DND-41 (cell line): ENCODE measurements at regions not wholly inside any gene's neighbourhood (a gene's known extent, or its start where the extent isn't known, plus 50 kb on each side); places are given as distances from the start of the nearest gene placed in this dataset.

Experiments used
- EZH2 ChIP-seq: IDR thresholded peaks from 3 replicates; pipeline ENCODE4 v1.6.1; 2012; ENCODE audit warnings: borderline replicate concordance, low read depth, mild to moderate bottlenecking, moderate library complexity, low read length, inconsistent platforms; ENCODE audit not compliant: severe bottlenecking
- TF ChIP-seq, protein P1 (sequence below): IDR thresholded peaks from 2 replicates; pipeline ENCODE4 v1.5.1; 2012; ENCODE audit warnings: borderline replicate concordance, low read length, moderate library complexity, mild to moderate bottlenecking; ENCODE audit not compliant: poor library complexity, severe bottlenecking; ENCODE audit errors: extremely low read depth

DNA sequence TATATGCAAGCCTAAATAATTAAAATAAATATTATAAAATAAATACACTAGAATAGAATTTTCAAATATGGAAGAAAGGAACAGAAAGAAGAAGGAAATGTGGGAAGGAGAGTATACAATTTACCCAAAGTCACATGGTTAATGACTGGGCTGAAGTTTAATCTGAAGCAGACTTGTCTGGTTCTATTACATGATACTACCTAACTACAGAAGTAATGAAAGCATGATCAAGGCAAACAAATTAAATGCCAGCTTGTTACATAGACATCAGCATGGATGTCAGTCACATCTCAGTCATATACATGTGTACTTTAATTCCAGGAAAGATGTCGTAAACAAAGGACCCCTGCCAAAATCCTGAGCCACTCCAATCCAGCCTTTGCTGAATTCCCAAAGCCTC lies 1060.8 kb downstream of the CNTNAP5 start:
- TF ChIP-seq EZH2: no peak
- TF ChIP-seq, protein P1, sequence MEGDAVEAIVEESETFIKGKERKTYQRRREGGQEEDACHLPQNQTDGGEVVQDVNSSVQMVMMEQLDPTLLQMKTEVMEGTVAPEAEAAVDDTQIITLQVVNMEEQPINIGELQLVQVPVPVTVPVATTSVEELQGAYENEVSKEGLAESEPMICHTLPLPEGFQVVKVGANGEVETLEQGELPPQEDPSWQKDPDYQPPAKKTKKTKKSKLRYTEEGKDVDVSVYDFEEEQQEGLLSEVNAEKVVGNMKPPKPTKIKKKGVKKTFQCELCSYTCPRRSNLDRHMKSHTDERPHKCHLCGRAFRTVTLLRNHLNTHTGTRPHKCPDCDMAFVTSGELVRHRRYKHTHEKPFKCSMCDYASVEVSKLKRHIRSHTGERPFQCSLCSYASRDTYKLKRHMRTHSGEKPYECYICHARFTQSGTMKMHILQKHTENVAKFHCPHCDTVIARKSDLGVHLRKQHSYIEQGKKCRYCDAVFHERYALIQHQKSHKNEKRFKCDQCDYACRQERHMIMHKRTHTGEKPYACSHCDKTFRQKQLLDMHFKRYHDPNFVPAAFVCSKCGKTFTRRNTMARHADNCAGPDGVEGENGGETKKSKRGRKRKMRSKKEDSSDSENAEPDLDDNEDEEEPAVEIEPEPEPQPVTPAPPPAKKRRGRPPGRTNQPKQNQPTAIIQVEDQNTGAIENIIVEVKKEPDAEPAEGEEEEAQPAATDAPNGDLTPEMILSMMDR: no peak
